K562 (cell line): ENCODE measurements at regions not wholly inside any gene's neighbourhood (a gene's known extent, or its start where the extent isn't known, plus 50 kb on each side); places are given as distances from the start of the nearest gene placed in this dataset.

Source experiments
- CEBPB ChIP-seq: fragments of 450-650 bp; IDR thresholded peaks from 2 replicates; pipeline ENCODE4 v1.6.1; 2016; ENCODE audit warnings: missing genetic modification characterization, missing compliant biosample characterization
- CTCF ChIP-seq, 3 experiments: IDR thresholded peaks in 2 of 3; conservative IDR thresholded peaks in 1 of 3; 2 replicates each; pipeline ENCODE4 v1.5.1; 2011 to 2012; ENCODE audit warnings: low read length in 3 of 3, mild to moderate bottlenecking in 3 of 3, control low read depth in 2 of 3, improper control_type of control experiment in 1 of 3, inconsistent platforms in 1 of 3, low read depth in 1 of 3, mixed read lengths in 1 of 3, moderate library complexity in 1 of 3; ENCODE audit not compliant: insufficient read depth in 2 of 3
- MYBL2 ChIP-seq, 2 experiments: fragments of 450-650 bp in 1 of 2; sonication (generic) in 1 of 2; formaldehyde crosslinking in 1 of 2; IDR thresholded peaks; 2 replicates each; pipeline versions ENCODE4 v1.6.1 to v1.8.1; 2017 to 2022; ENCODE audit warnings: borderline replicate concordance in 1 of 2, inconsistent platforms in 1 of 2, low read depth in 1 of 2, mild to moderate bottlenecking in 1 of 2, missing genetic modification reagents in 1 of 2, moderate library complexity in 1 of 2
- NR2C1 ChIP-seq, 2 experiments: fragments of 450-650 bp; IDR thresholded peaks; 2 replicates each; pipeline ENCODE4 v1.6.1; 2017; ENCODE audit warnings: mild to moderate bottlenecking in 2 of 2, antibody characterized with exemption in 1 of 2, inconsistent platforms in 1 of 2, missing compliant biosample characterization in 1 of 2, missing genetic modification characterization in 1 of 2
- TAF1 ChIP-seq: IDR thresholded peaks from 2 replicates; pipeline ENCODE4 v1.6.1; 2011; ENCODE audit warnings: mild to moderate bottlenecking, low read length, moderate library complexity; ENCODE audit not compliant: insufficient read depth, control insufficient read depth, severe bottlenecking; ENCODE audit errors: extremely low read depth

GRCh38 chr11:130535520-130535919, 87.1 kb downstream of the ADAMTS15 start:
- TF ChIP-seq CEBPB (tag), result no peak
- TF ChIP-seq MYBL2 (IDR thresholded peaks at IDR 0.05; ENCODE audit: low read depth), result no peak
- no peak for TF ChIP-seq MYBL2 (CRISPR knock-in tag; IDR thresholded peaks at IDR 0.05; ENCODE audit: borderline replicate concordance)
- no peak for TF ChIP-seq TAF1
- TF ChIP-seq CTCF (IDR thresholded peaks at IDR 0.05 in 2 of 3, conservative IDR thresholded peaks at IDR 0.05 in 1 of 3; ENCODE audit: insufficient read depth in 2 of 3, low read depth in 1 of 3, low read length in 3 of 3), result no peak
- TF ChIP-seq NR2C1 (IDR thresholded peaks at IDR 0.05), result no peak
- no peak for TF ChIP-seq NR2C1 (tag; IDR thresholded peaks at IDR 0.05)
